Body of pancreas (tissue), 4 donors: ENCODE measurements at regions not wholly inside any gene's neighbourhood (a gene's known extent, or its start where the extent isn't known, plus 50 kb on each side); places are given as distances from the start of the nearest gene placed in this dataset.

Experiments used
- ATAC-seq: fragments of 150-250 bp; one replicate; pipeline ENCODE4 v1.9.1; 2016
- DNase-seq, 4 donors: peaks; one replicate each; pipeline ENCODE4 v3.0.0-alpha.2; 2019
- H3K27ac ChIP-seq, 4 donors: fragments of 200-600 bp; sonication (generic); 1 replicate in 3 of 4; 2 replicates in 1 of 4; pipeline versions ENCODE4 v1.5.1 to v1.6.1; 2016 to 2019; ENCODE audit warnings: mild to moderate bottlenecking in 1 of 4, mixed read lengths in 1 of 4, moderate library complexity in 1 of 4
- H3K27me3 ChIP-seq, 2 donors: fragments of 200-600 bp; sonication (generic); one replicate each; pipeline ENCODE4 v1.6.0; 2016; ENCODE audit warnings: mild to moderate bottlenecking in 1 of 2
- H3K36me3 ChIP-seq, 2 donors: fragments of 200-600 bp; sonication (generic); replicated peaks in 1 of 2; 2 replicates each; pipeline ENCODE4 v1.5.1; 2016; ENCODE audit warnings: low read depth in 2 of 2; ENCODE audit not compliant: insufficient read depth in 1 of 2
- H3K4me1 ChIP-seq: fragments of 200-600 bp; sonication (generic); one replicate; pipeline ENCODE4 v1.6.0; 2016
- H3K4me3 ChIP-seq, 2 donors: fragments of 200-600 bp; sonication (generic); 1 replicate in 1 of 2; 2 replicates in 1 of 2; pipeline ENCODE4 v1.5.1; 2016 to 2019
- H3K9me3 ChIP-seq, 3 donors: fragments of 200-600 bp; sonication (generic); 1 replicate in 2 of 3; 2 replicates in 1 of 3; pipeline ENCODE4 v1.5.1; 2016
- CTCF ChIP-seq, 7 experiments: fragments of 450-650 bp in 4 of 7; fragments of 200-600 bp in 3 of 7; sonication (generic) in 3 of 7; IDR thresholded peaks; one replicate each; pipeline ENCODE4 v1.5.1; 2016 to 2019; ENCODE audit warnings: antibody characterized with exemption in 7 of 7
- POLR2A ChIP-seq, 3 donors: fragments of 450-650 bp; IDR thresholded peaks; one replicate each; pipeline ENCODE4 v1.6.1; 2016; ENCODE audit warnings: antibody characterized with exemption in 3 of 3, mild to moderate bottlenecking in 2 of 3
- WGBS, 2 donors: methylation state at CpG; one replicate each; pipeline ENCODE4 v1.1.5; 2017; 5-methylcytosine and 5-hydroxymethylcytosine counted together
- intact Hi-C: fragments of 100-400 bp; cut with DNase I; formaldehyde crosslinking; loops from one replicate; pipeline ENCODE4 v1.15.1; 2023

- Histone ChIP-seq H3K4me1 (no peaks in the 10 kb centered on the region), H3K27ac (no peak overlapping the region), H3K9me3 (no peaks in the 10 kb centered on the region), H3K36me3 (no peaks in the 10 kb centered on the region), H3K4me3 (no peak overlapping the region), H3K27me3 (no peaks in the 10 kb centered on the region)
- no peak for ATAC-seq
- intact Hi-C loops, result no loop called here
- DNase-seq, result no peak
- 75 to 79% methylated on average over 3 of the region's 3 CpGs for WGBS, 2 donors
- TF ChIP-seq CTCF (IDR thresholded peaks at IDR 0.05) (no peak), POLR2A (IDR thresholded peaks at IDR 0.05) (no peak)
Measured at GRCh38 chrX:20670611-20671010, 403.9 kb upstream of the RPS6KA3 start.

- Histone ChIP-seq H3K4me1 (no peaks in the 10 kb centered on the region), H3K36me3 (no peaks in the 10 kb centered on the region), H3K9me3 (no peaks in the 10 kb centered on the region), H3K27me3 (no peaks in the 10 kb centered on the region), H3K4me3 (no peak overlapping the region), H3K27ac (no peak overlapping the region)
- ATAC-seq (no peak), DNase-seq (no peak)
- intact Hi-C loops, result no loop called here
- no peak for TF ChIP-seq POLR2A (IDR thresholded peaks at IDR 0.05)
- no peak for TF ChIP-seq CTCF (IDR thresholded peaks at IDR 0.05)
- WGBS, 2 donors, result 75 to 92% methylated on average over 1 of the region's 1 CpG
Measured at GRCh38 chrX:20668550-20668949, 401.8 kb upstream of the RPS6KA3 start.

GRCh38 chrX:20666331-20666730 is 399.6 kb upstream of the RPS6KA3 start:
- no peaks in the 10 kb centered on the region for H3K4me1 ChIP-seq
- TF ChIP-seq POLR2A (IDR thresholded peaks at IDR 0.05) (no peak), CTCF (IDR thresholded peaks at IDR 0.05) (no peak)
- no peaks in the 10 kb centered on the region for H3K9me3 ChIP-seq
- H3K4me3 ChIP-seq, result no peak overlapping the region
- 54 to 62% methylated on average over 3 of the region's 3 CpGs for WGBS, 2 donors
- H3K27ac ChIP-seq, result no peak overlapping the region
- intact Hi-C loops, result no loop called here
- DNase-seq, result no peak
- ATAC-seq, result no peak
- H3K27me3 ChIP-seq, result no peaks in the 10 kb centered on the region
- H3K36me3 ChIP-seq, result no peaks in the 10 kb centered on the region

GRCh38 chrX:20665481-20665880 is 398.8 kb upstream of the RPS6KA3 start:
- H3K9me3 ChIP-seq, result no peaks in the 10 kb centered on the region
- no peaks in the 10 kb centered on the region for H3K4me1 ChIP-seq
- H3K36me3 ChIP-seq, result no peaks in the 10 kb centered on the region
- TF ChIP-seq CTCF (IDR thresholded peaks at IDR 0.05) (no peak), POLR2A (IDR thresholded peaks at IDR 0.05) (no peak)
- ATAC-seq (no peak), DNase-seq (no peak)
- H3K4me3 ChIP-seq, result no peak overlapping the region
- intact Hi-C loops, result no loop called here
- 66 to 73% methylated on average over 5 of the region's 5 CpGs for WGBS, 2 donors
- no peak overlapping the region for H3K27ac ChIP-seq
- no peaks in the 10 kb centered on the region for H3K27me3 ChIP-seq

- Histone ChIP-seq H3K27ac (no peak overlapping the region), H3K27me3 (no peaks in the 10 kb centered on the region), H3K4me3 (no peak overlapping the region), H3K36me3 (no peaks in the 10 kb centered on the region), H3K4me1 (no peaks in the 10 kb centered on the region), H3K9me3 (no peaks in the 10 kb centered on the region)
- intact Hi-C loops, result no loop called here
- ATAC-seq, result no peak
- 13 to 16% methylated on average over 3 of the region's 3 CpGs for WGBS, 2 donors
- no peak for DNase-seq
- TF ChIP-seq CTCF (IDR thresholded peaks at IDR 0.05) (no peak), POLR2A (IDR thresholded peaks at IDR 0.05) (no peak)
Measured at GRCh38 chrX:20664774-20665173, 398.1 kb upstream of the RPS6KA3 start.
